GM11168 (cell line): ENCODE measurements at regions not wholly inside any gene's neighbourhood (a gene's known extent, or its start where the extent isn't known, plus 50 kb on each side); places are given as distances from the start of the nearest gene placed in this dataset.
"Not testable (repeated sequence)": the region's sequence is repeated elsewhere in the genome, so short reads cannot be mapped to it uniquely, and the experiment has no call there.

Experiments
- in situ Hi-C: fragments of 300-500 bp; cut with MboI; formaldehyde crosslinking; loops from one replicate; pipeline ENCODE4 v1.12.0; 2022; ENCODE audit warnings: low sequenced_read_pairs; ENCODE audit not compliant: unreplicated experiment

DNA sequence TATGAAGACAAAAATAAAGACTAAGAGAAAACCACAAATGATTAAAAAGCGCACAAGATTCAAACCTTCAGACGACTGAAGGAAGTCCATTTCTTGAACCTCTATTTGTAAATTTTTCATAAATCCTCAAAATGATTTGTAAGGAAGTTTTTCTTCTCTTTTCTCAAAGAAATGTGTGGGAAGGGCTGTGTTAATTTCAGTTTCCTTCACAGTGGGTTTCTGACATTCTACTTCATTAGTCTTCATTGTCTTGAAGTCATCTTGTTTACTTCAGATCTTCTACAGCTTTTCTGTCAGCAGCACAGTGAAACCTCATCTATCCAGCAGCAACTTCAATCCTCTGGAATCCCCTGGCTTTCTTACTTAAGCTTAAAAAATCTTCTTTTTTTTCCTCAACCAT, 87.6 kb upstream of the MYLIP start:
- in situ Hi-C loops: no loop called here

DNA sequence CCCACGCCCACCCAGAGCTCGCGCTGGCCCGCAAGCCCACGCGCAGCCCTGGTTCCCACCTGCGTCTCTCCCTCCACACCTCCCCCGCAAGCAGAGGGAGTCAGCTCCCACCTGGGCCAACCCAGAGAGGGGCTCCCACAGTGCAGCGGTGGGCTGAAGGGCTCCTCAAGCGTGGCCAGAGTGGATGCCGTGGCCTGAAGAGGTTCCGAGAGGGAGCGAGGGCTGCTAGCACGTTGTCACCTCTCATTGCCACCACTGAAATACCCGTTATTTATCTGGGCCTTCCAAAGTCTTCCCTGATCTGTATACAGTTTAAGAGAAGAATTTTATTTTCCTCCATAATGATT, 88.3 kb upstream of the MYLIP start:
- in situ Hi-C loops: no loop called here

DNA sequence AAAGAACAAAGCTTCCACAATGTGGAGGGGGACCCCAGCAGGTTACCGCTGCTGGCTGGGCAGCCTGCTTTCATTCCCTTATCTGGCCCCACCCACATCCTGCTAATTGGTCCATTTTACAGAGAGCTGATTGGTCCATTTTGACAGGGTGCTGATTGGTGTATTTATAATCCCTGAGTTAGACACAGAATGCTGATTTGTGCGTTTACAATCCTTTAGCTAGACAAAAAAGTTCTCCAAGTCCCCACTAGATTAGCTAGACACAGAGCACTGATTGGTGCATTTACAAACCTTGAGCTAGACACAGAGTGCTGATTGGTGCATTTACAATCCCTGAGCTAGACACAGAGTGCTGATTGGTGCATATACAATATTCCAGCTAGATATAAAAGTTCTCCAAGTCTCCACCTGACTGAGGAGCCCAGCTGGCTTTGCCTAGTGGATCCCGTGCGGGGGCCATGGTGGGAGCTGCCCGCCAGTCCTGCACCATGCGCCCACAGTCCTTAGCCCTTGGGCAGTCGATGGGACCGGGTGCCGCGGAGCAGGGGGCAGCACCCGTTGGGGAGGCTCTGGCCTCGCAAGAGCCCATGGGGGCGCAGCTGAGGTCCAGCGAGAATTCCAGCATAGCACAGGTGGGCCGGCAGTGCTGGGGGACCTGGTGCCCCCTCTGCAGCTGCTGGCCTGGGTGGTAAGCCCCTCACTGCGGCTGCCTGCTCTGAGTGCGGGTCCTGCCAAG, 88.8 kb upstream of the MYLIP start:
- in situ Hi-C loops: not testable (repeated sequence)

DNA sequence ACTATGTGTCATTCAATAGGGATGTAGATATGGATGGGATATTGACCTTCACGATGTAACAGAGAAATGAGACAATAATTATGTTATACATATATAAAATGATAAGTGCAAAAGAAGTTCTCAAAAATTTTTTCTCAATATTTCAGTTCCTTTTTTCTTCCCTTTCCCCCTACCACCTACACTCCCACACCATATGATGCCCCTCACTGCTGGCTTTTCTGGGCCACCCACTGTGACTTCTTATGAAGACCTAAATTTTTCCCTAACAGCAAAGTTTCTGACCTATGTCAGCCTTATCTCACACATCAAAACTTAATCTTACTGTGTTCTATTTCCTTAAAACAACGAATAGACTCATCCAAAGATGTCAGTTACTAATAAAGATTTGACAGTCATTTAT, 89.9 kb upstream of the MYLIP start:
- in situ Hi-C loops: no loop called here

DNA sequence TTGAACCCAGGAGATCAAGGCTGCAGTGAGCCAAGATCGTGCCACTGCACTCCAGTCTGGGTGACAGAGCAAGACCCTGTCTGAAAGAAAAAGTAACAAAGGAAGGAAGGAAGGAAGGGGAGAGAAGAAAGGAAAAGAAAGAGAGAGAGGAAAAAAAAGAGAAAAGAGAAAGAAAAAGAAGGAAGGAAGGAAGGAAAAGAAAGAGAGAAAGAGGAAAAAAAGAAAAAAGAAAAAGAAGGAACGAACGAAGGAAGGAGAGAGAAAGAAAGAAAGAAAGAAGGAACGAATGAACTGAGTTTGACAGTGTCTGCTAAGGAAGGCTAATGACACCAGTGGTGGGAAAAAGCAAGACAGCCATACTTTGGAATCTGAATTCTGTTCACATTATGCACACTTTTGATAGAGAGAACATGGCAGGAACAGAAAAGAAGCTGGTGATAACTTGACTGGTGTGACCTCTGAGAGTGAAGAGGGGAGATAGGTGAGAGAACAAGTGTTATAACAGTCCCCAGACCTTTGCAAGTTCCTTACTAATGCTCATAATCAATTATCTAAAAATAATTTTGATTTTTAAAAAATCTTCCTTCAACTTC, 93.3 kb upstream of the MYLIP start:
- in situ Hi-C loops: no loop called here

DNA sequence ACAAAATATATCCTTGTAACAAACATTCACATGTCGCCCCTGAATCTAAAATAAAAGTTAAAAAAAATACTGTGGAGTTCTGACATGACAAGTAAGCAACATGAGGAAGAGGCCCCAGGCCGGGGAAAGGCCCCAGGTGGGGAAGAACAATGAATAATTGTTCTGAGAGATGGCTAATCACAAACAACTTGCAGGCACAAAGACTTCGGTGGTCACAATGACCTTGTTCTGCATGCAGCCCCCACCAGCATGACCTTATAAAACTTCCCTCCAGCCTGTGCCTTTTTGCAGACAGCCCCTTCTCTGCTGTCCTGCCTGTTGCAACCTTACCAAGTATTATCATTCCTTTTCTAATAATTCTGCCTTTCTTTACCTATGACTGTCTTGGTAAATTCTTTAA, 95.7 kb upstream of the MYLIP start:
- in situ Hi-C loops: no loop called here

DNA sequence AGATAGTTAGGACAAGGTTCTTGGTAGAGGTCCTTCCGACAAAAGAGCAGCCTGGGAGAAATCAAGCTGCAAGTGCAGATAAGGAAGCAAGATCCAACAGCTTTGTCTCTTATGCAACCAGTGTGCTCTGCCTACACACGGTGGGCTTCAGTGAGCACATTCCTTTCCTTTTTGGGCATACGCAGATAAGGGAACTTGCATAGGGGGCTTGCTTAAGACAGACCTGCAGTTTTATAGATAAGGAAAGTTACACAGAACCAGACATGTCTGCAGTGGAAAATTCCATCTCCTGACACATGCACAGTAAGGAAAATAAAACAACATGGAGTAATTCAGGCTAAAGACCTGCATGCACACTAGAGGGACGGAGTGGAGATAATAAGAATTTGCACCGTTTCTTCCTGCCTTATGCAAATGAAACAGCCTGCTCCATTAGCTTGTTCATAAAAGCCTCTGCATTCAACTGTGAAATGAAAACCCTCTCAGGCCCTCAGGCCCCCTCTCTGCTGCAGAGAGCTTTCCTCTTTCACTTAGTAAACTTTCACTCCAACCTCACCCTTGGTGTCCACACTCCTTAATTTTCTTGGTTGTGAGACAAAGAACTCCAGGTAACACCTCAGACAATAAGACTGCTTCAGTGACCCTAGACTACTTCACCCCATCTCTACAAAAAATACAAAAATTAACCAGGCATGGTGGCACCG, 97.5 kb upstream of the MYLIP start:
- in situ Hi-C loops: no loop called here

DNA sequence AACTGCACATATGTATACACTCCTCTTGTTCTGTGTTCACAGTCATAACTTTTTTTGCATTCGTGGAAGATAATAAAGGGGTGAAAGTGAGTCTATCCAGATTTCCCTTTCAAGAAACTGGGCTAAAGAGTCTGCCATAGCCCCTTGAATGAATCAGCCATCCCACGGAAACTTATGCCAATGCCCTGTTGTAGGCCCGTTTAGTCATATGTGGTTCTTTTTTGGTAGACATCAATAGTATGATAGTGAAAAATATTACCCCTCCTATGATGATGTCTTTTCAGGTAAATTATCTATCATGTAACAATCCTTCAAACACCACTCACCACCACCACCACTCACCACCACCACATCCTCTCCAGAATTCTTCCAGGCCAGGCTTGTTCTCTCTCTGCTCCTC, 99.9 kb upstream of the MYLIP start:
- in situ Hi-C loops: loop anchor here (5.0 kb wide), 1 partner anchor 37 kb away; no protein-coding TSS in a partner anchor

DNA sequence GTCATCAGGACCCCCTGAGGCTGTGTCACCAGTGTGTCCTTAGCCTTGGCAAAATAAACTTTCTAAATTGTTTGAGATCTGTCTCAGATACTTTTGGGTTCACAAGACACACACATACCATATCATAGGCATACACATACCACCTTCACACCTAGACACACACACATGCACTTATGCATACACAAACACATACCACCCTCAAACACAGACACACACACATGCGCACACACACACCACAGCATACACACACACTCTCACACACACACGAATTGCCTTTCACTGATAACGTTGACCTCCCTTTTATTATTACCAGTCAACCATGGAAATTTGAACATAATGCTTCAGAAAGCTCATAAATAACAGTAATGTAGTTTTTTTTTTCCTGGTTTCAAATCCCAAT, 108.6 kb upstream of the MYLIP start:
- in situ Hi-C loops: no loop called here

DNA sequence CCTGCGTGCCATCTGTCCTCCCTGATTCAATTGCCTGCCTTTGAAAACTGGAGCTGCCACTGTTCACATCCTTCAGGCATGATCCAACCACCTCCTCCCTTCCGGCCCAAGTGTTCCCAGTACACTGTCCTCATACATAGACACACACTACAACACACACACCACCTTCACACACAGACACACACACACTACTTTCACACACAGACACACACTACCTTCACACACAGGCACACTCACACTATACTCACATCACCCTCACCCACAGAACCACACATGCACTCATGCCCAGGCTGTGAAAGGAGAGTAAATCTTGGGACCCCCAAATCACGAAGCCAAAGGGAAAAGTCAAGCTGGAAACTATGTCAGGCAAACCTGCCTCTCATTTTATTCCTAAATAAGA, 109.4 kb upstream of the MYLIP start:
- in situ Hi-C loops: no loop called here

DNA sequence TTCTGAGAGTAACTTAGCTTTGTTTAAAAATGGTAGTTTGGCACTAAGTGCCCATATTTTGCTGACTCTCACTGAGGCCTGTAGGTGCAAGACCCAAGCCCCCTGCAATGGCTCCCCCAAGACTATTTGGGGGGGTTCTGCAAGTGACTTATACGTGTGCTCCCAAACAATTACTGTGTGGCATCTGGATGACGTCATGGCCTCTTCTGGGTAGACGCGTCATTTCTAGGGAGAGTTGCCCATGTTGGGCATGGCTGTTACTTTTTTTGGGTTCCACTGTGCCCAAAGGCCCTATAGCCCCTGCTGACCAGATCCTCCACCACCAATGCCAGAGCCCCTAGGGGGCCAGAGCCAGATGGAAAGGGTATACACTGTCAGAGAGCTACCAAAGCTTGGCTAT, 110.3 kb upstream of the MYLIP start:
- in situ Hi-C loops: no loop called here

DNA sequence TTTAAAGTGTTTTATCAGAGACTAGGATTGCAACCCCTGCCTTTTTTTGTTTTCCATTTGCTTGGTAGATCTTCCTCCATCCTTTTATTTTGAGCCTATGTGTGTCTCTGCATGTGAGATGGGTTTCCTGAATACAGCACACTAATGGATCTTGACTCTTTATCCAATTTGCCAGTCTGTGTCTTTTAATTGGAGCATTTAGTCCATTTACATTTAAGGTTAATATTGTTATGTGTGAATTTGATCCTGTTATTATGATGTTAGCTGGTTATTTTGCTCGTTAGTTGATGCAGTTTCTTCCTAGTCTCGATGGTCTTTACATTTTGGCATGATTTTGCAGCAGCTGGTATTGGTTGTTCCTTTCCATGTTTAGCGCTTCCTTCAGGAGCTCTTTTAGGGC, 114.6 kb upstream of the MYLIP start:
- in situ Hi-C loops: not testable (repeated sequence)

DNA sequence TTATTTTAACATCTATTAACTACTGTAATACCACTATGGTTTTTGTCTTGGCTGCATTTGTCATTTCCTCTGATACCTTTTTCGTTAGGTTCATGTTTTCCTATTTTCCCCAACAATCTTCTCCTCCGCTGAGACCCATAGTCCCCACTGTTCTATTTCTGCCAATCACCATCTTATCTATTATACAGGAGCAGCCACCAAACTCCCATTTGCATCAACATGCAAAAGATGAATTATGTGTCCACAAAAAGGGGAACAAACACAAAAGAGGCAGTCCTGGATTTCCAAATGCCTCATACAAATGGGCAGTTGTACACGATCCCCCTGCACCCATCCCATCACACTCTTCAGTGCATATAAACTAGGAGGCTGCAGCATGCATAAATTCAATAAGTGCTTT, 121.7 kb upstream of the MYLIP start:
- in situ Hi-C loops: no loop called here

DNA sequence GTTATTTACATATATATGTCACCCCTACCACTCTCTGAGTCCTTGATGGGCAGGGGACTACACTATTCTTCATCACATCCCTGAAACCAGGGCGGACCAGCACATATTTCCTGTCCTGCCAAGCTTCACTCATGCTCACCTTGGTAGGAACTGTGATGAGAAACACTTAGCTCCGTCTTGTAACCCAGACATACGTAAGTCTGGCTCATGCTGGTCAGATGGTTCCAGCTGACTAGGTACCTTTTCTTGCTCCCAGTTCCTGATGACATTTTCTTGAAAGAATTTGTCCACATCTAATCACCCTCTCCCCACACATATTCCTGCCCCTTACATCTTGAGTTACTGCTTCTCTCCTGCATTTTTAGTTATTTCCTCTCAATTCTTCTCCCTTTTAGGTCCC, 122.2 kb upstream of the MYLIP start:
- in situ Hi-C loops: no loop called here

DNA sequence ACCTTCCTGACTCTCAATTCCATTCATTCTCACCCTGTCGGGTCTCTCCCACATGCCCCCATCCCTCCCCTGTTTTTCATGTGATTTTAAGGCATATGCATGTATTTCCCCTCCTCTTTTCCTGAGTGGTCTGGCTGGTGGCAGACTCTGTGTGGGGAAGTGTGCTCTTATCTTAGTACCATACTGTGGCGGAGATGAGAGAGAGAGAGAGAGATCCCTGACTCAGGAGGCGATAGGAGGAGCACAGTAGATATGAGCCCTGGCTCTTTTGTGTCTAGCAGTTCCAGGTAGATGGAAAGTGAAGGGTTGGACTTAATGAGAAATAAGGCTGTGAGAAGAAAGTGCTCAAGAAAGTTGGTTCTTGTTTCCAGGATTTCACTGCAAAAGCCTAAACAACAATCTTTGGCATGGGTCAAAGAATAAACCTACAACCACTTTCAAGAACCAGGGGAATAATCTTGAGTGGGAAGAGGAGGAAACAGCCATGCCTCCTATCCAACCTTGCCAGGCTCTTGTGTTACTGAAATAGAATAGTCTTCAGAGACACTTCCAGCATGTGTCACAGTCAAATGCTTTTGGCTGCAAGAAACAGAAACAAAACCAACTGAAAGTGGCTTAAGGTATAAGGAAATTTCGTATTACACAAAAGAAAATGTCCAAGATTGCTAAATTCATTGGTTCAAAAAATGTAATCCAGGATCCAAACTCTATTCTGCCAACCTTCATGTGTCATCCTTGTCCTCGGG, 123.8 kb upstream of the MYLIP start:
- in situ Hi-C loops: no loop called here

DNA sequence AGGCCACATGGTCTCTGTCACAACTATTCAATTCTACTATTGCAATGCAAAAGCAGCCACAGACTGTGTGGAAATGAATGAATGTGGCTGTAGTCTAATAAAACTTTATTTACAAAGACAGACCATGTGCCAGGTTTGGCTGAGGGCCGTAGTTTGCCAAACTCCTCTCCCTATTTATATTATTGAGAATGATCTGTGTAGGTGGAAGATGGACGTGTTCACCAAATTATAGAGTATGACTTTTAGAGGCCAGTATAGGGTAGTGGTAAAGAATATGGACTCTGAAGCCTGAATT, 125.7 kb upstream of the MYLIP start:
- in situ Hi-C loops: no loop called here

DNA sequence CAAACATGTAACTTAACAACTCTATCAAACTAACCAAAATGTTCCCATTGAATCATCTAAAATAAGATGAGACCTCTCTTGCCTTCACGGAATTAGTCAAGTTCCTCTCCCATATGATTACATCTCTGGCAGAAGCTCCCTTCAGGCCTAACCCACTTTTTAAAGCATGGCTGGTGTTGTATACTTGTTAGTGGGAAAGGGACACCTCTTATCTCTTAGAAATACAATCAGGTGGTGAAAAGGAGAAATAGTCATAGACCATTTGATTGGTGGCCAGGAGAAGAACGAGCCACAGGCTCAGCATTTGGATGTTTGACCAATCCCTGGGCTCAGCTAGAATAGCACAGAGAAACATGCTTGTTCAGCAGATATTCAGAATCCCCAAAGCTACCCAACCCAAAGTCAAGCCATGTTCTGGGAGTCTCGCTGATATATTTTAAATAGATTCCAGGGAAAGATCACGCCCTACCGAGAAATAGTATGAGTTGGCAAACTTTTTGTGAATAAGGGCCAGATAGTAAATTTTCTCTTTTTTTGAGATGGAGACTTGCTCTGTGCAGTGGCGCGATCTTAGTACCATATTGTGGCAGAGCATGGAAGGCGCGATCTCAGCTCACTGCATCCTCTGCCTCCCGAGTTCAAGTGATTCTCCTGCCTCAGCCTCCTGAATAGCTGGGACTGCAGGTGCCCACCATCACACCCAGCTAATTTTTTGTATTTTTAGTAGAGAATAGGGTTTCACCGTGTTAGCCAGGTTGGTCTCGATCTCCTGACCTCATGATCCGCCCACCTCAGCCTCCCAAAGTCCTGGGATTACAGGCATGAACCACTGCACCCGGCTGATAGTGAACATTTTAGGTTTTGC, 126.3 kb upstream of the MYLIP start:
- in situ Hi-C loops: no loop called here

DNA sequence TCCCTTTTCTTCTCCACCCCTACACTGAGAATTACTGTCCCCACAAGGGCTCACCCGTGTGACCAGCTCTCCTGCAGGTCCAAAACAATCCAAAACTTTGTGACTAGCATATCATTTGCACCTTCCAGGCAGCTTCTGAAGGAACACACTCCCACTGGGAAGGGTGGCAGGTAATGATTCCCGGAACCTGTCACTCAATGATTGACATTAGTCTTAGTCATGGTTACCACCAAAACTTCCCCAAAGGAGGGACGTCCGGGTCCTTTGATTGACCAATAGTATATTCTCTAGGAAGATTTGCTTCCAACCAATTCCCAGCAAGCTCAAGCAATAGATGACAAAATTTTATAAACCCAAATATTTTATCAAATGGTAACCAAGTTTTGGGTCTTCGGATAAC, 127.7 kb upstream of the MYLIP start:
- in situ Hi-C loops: no loop called here

DNA sequence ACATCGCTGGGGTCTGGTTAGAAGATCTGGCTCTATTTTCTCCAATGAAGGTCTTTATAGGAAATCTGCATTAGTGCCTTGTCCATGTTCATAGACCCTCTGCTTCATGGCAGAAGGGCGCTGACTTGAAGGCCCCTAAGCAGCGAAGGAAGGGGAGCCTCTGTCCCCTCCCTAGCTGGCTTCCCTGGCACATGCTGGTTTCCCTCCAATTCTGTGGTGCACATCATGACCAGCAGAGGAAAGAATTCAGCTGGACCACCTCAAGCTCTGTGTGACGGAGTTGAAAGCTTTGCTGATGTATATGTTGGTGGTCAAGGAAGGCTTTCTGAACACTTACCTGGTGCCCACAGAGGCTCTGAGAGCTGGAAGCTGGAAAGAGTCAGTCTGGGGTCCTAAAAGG, 129.7 kb upstream of the MYLIP start:
- in situ Hi-C loops: no loop called here

DNA sequence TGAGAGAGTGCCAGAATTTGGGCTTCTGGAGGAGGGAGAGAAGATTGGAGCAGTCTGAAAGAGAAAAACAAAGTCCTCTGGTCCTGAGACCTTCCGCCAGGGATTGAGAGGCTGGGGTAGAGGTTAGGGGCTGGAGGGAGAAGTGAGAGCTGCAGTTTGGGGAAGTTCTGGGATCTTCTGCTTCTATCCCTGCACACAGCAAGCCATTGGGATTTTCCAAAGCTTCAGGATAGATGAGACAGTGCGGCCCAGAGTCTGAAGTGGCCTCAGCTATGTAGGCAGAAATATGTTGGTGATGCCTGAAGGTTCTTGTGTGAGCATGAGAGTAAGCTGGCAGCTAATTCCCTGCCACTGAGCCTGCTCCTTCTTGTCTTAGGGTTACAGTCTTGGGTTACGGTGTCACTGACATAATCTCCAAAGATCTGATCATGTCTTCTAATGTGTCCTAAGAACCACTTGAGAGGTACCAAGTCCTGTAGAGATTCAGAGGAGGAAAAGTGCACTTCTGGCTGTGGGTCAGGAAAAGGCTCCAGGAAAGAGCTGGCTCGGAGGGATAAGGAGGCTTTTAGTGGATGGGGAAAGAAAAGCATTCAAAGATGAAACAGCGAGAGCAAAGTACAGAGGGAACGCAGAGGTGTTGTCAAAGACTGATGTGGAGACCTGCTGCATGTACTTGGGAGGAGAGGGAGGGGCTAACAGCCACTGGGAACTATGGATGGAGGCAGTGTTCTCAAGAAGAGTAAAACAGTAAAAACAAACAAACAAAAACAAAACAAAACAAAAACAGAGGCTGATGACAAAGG, 131.1 kb upstream of the MYLIP start:
- in situ Hi-C loops: no loop called here
